ENCODE measurements at regions not wholly inside any gene's neighbourhood (a gene's known extent, or its start where the extent isn't known, plus 50 kb on each side); places are given as distances from the start of the nearest gene placed in this dataset.

GRCh38 chr11:38416141-38416540 is 1818.1 kb upstream of the RAG2 start:
- TF ChIP-seq, protein P1, sequence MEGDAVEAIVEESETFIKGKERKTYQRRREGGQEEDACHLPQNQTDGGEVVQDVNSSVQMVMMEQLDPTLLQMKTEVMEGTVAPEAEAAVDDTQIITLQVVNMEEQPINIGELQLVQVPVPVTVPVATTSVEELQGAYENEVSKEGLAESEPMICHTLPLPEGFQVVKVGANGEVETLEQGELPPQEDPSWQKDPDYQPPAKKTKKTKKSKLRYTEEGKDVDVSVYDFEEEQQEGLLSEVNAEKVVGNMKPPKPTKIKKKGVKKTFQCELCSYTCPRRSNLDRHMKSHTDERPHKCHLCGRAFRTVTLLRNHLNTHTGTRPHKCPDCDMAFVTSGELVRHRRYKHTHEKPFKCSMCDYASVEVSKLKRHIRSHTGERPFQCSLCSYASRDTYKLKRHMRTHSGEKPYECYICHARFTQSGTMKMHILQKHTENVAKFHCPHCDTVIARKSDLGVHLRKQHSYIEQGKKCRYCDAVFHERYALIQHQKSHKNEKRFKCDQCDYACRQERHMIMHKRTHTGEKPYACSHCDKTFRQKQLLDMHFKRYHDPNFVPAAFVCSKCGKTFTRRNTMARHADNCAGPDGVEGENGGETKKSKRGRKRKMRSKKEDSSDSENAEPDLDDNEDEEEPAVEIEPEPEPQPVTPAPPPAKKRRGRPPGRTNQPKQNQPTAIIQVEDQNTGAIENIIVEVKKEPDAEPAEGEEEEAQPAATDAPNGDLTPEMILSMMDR (IDR thresholded peaks at IDR 0.05): no peak
- Mint-ChIP-seq H3K4me3 (no peak overlapping the region), H3K27ac (no peak overlapping the region), H3K9me3 (peaks cover 16% of the 10 kb centered on the region), H3K4me1 (no peaks in the 10 kb centered on the region), H3K27me3 (ENCODE audit: low read depth, poor library complexity) (no peaks in the 10 kb centered on the region), H3K36me3 (ENCODE audit: low read depth) (no peaks in the 10 kb centered on the region)
- DNase-seq: no peak

GRCh38 chr11:38411149-38411548 is 1813.1 kb upstream of the RAG2 start:
- DNase-seq: no peak
- TF ChIP-seq, protein P1 (IDR thresholded peaks at IDR 0.05): peak; percentile 27
- Mint-ChIP-seq H3K27me3 (ENCODE audit: low read depth, poor library complexity) (no peaks in the 10 kb centered on the region), H3K4me3 (no peak overlapping the region), H3K36me3 (ENCODE audit: low read depth) (no peaks in the 10 kb centered on the region), H3K4me1 (no peaks in the 10 kb centered on the region), H3K9me3 (peaks cover 3% of the 10 kb centered on the region), H3K27ac (no peak overlapping the region)

GRCh38 chr11:38402063-38402462 is 1804.0 kb upstream of the RAG2 start:
- no peak overlapping the region for H3K4me3 Mint-ChIP-seq
- no peak overlapping the region for H3K27ac Mint-ChIP-seq
- TF ChIP-seq, protein P1 (IDR thresholded peaks at IDR 0.05): no peak
- peaks cover 5% of the 10 kb centered on the region for H3K9me3 Mint-ChIP-seq
- H3K36me3 Mint-ChIP-seq (ENCODE audit: low read depth): no peaks in the 10 kb centered on the region
- DNase-seq: no peak
- H3K4me1 Mint-ChIP-seq: no peaks in the 10 kb centered on the region
- no peaks in the 10 kb centered on the region for H3K27me3 Mint-ChIP-seq (ENCODE audit: low read depth, poor library complexity)

DNA sequence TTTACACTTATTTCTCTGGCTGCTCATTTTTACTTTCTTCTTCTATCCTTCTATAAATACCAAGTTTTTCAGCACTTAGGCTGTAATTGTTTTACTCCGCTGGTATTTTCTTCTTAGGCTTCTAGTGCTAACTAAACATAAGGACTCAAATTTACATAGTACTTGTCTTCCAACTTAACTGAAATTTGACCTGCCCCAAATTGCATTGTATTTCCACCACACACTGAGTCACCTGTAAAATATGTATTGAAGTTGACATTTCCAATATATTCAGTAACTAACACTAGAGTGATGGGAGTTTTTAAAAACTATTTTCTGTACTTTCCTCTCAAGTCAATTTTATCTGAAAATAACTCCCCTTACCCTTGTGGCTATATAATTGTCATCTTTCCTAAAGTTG is 1794.1 kb upstream of the RAG2 start:
- DNase-seq: no peak
- Mint-ChIP-seq H3K27ac (no peak overlapping the region), H3K27me3 (ENCODE audit: low read depth, poor library complexity) (no peaks in the 10 kb centered on the region), H3K9me3 (no peaks in the 10 kb centered on the region), H3K36me3 (ENCODE audit: low read depth) (no peaks in the 10 kb centered on the region), H3K4me1 (no peaks in the 10 kb centered on the region), H3K4me3 (no peak overlapping the region)
- TF ChIP-seq, protein P1 (IDR thresholded peaks at IDR 0.05): no peak

GRCh38 chr11:38384568-38384967 is 1786.5 kb upstream of the RAG2 start:
- Mint-ChIP-seq H3K9me3 (no peaks in the 10 kb centered on the region), H3K4me1 (peaks cover 7% of the 10 kb centered on the region), H3K36me3 (ENCODE audit: low read depth) (no peaks in the 10 kb centered on the region), H3K27me3 (ENCODE audit: low read depth, poor library complexity) (no peaks in the 10 kb centered on the region), H3K27ac (no peak overlapping the region), H3K4me3 (no peak overlapping the region)
- TF ChIP-seq, protein P1 (IDR thresholded peaks at IDR 0.05): no peak
- DNase-seq: no peak

DNA sequence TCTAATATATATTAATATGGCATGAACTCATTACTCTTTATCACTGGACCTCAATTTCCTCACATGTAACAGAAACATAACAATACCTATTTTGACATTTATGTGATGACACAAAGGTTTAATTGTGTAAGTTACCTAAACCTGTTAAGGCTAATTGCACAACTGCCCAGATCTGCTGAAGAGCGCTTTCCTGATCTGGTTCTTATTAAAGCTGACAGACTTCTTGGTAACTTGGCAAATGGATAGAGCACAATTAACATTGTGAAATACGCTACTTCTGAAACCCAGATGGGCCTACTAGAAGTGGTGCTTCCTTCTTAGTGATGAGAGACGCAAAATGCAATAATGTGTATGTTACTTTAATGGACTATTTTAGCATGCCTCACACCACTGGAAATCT is 1767.2 kb upstream of the RAG2 start:
- no peaks in the 10 kb centered on the region for H3K9me3 Mint-ChIP-seq
- TF ChIP-seq, protein P1 (IDR thresholded peaks at IDR 0.05): no peak
- no peak overlapping the region for H3K4me3 Mint-ChIP-seq

More for the DNA sequence above, 1767.2 kb upstream of the RAG2 start:
- Mint-ChIP-seq H3K27me3 (ENCODE audit: low read depth, poor library complexity) (no peaks in the 10 kb centered on the region), H3K4me1 (no peaks in the 10 kb centered on the region), H3K27ac (no peak overlapping the region), H3K36me3 (ENCODE audit: low read depth) (no peaks in the 10 kb centered on the region)
- no peak for DNase-seq
